Thyroid gland (tissue), 4 donors: ENCODE measurements at regions not wholly inside any gene's neighbourhood (a gene's known extent, or its start where the extent isn't known, plus 50 kb on each side); places are given as distances from the start of the nearest gene placed in this dataset.

ENCODE experiments used
- DNase-seq, 2 donors: peaks; one replicate each; pipeline ENCODE4 v3.0.0-alpha.2; 2019
- H3K27ac ChIP-seq, 3 donors: fragments of 200-600 bp; sonication (generic); 1 replicate in 2 of 3; 2 replicates in 1 of 3; pipeline ENCODE4 v1.5.1; 2016 to 2019; ENCODE audit warnings: mild to moderate bottlenecking in 1 of 3, moderate library complexity in 1 of 3
- H3K27me3 ChIP-seq: fragments of 200-600 bp; sonication (generic); one replicate; pipeline ENCODE4 v1.5.1; 2019
- H3K36me3 ChIP-seq, 2 donors: fragments of 200-600 bp; sonication (generic); one replicate each; pipeline ENCODE4 v1.5.1; 2016 to 2019
- H3K4me1 ChIP-seq, 2 donors: fragments of 200-600 bp; sonication (generic); one replicate each; pipeline ENCODE4 v1.5.1; 2017 to 2019
- H3K4me3 ChIP-seq, 3 donors: fragments of 200-600 bp; sonication (generic); replicated peaks in 1 of 3; 1 replicate in 2 of 3; 2 replicates in 1 of 3; pipeline ENCODE4 v1.5.1; 2016; ENCODE audit warnings: mild to moderate bottlenecking in 1 of 3
- H3K9me3 ChIP-seq: fragments of 200-600 bp; sonication (generic); one replicate; pipeline ENCODE4 v1.5.1; 2017
- CTCF ChIP-seq, 6 experiments: fragments of 200-600 bp in 3 of 6; fragments of 450-650 bp in 3 of 6; sonication (generic) in 3 of 6; IDR thresholded peaks; one replicate each; pipeline ENCODE4 v1.5.1; 2016 to 2019; ENCODE audit warnings: antibody characterized with exemption in 6 of 6, mild to moderate bottlenecking in 2 of 6, inconsistent platforms in 1 of 6, moderate library complexity in 1 of 6
- POLR2A ChIP-seq, 2 donors: fragments of 450-650 bp; IDR thresholded peaks; one replicate each; pipeline ENCODE4 v1.6.1; 2017; ENCODE audit warnings: antibody characterized with exemption in 2 of 2, mild to moderate bottlenecking in 2 of 2, moderate library complexity in 1 of 2
- WGBS, 2 donors: methylation state at CpG; one replicate each; pipeline ENCODE4 v1.1.5; 2017; 5-methylcytosine and 5-hydroxymethylcytosine counted together
- intact Hi-C: fragments of 100-400 bp; cut with DNase I; formaldehyde crosslinking; loops from one replicate; pipeline ENCODE4 v1.15.1; 2023

- no peak overlapping the region for H3K4me3 ChIP-seq
- 83 to 90% methylated on average over 3 of the region's 3 CpGs for WGBS, 2 donors
- intact Hi-C loops = no loop called here
- H3K27me3 ChIP-seq = no peaks in the 10 kb centered on the region
- no peaks in the 10 kb centered on the region for H3K36me3 ChIP-seq
- H3K27ac ChIP-seq = no peak overlapping the region
- DNase-seq = no peak
- H3K9me3 ChIP-seq = no peaks in the 10 kb centered on the region
- H3K4me1 ChIP-seq = peaks cover 0 to 9% of the 10 kb centered on the region in 2 donors
- TF ChIP-seq CTCF (IDR thresholded peaks at IDR 0.05) (no peak), POLR2A (IDR thresholded peaks at IDR 0.05) (no peak)
These were observed 187.2 kb downstream of the TOMM20 start for GRCh38 chr1:234941321-234942011.

- no peak overlapping the region for H3K27ac ChIP-seq
- no peaks in the 10 kb centered on the region for H3K36me3 ChIP-seq
- intact Hi-C loops = no loop called here
- H3K4me3 ChIP-seq = no peak overlapping the region
- H3K4me1 ChIP-seq = peaks cover 0 to 9% of the 10 kb centered on the region in 2 donors
- no peaks in the 10 kb centered on the region for H3K27me3 ChIP-seq
- TF ChIP-seq POLR2A (IDR thresholded peaks at IDR 0.05) = no peak
- TF ChIP-seq CTCF (IDR thresholded peaks at IDR 0.05) = no peak
- no peak for DNase-seq
- no peaks in the 10 kb centered on the region for H3K9me3 ChIP-seq
- 93 to 96% methylated on average over 7 of the region's 7 CpGs for WGBS, 2 donors
These were observed 187.8 kb downstream of the TOMM20 start for GRCh38 chr1:234940841-234941240.

DNA sequence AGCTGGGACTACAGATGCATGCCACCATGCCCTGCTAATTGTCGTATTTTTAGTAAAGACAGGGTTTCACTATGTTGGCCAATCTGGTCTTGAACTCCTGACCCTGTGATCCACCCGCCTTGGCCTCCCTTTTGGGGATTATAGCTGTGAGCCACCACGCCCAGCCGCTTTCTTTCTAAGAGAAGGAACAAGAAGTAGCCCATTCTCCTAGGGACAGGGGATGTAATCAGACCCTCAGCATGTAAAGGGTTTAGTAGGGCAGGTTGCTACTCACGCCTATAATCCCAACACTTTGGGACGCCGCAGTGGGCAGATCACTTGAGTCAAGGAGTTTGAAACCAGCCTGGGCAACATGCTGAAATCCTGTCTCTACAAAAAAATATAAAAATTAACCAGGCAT is 189.7 kb downstream of the TOMM20 start:
- 64 to 75% methylated on average over 6 of the region's 7 CpGs for WGBS, 2 donors
- intact Hi-C loops = no loop called here

GRCh38 chr1:234938135-234938534 is 190.5 kb downstream of the TOMM20 start:
- TF ChIP-seq POLR2A (IDR thresholded peaks at IDR 0.05) = no peak
- no peak for TF ChIP-seq CTCF (IDR thresholded peaks at IDR 0.05)
- WGBS, 2 donors = 85 to 94% methylated on average over 1 of the region's 1 CpG
- H3K27ac ChIP-seq = no peak overlapping the region
- no peaks in the 10 kb centered on the region for H3K27me3 ChIP-seq
- no peaks in the 10 kb centered on the region for H3K9me3 ChIP-seq
- no peaks in the 10 kb centered on the region for H3K36me3 ChIP-seq
- H3K4me3 ChIP-seq = no peak overlapping the region
- no peak for DNase-seq
- H3K4me1 ChIP-seq = peaks cover 4 to 12% of the 10 kb centered on the region in 2 donors
- intact Hi-C loops = no loop called here

More for the DNA sequence above, 189.7 kb downstream of the TOMM20 start:
- H3K4me3 ChIP-seq = no peak overlapping the region
- H3K27me3 ChIP-seq = no peaks in the 10 kb centered on the region
- no peak overlapping the region for H3K27ac ChIP-seq
- no peak for TF ChIP-seq POLR2A (IDR thresholded peaks at IDR 0.05)
- TF ChIP-seq CTCF (IDR thresholded peaks at IDR 0.05) = no peak
- peaks cover 0 to 10% of the 10 kb centered on the region in 2 donors for H3K4me1 ChIP-seq
- H3K36me3 ChIP-seq = no peaks in the 10 kb centered on the region
- DNase-seq = no peak
- H3K9me3 ChIP-seq = no peaks in the 10 kb centered on the region

GRCh38 chr1:234936612-234937389 is 191.8 kb downstream of the TOMM20 start:
- H3K4me3 ChIP-seq = no peak overlapping the region
- no peaks in the 10 kb centered on the region for H3K27me3 ChIP-seq
- no peak overlapping the region for H3K27ac ChIP-seq
- 95 to 97% methylated on average over 7 of the region's 7 CpGs for WGBS, 2 donors
- no peak for DNase-seq
- no peaks in the 10 kb centered on the region for H3K36me3 ChIP-seq
- H3K4me1 ChIP-seq = peaks cover 7 to 19% of the 10 kb centered on the region in 2 donors
- no peaks in the 10 kb centered on the region for H3K9me3 ChIP-seq
- TF ChIP-seq CTCF (IDR thresholded peaks at IDR 0.05) (no peak), POLR2A (IDR thresholded peaks at IDR 0.05) (no peak)
- intact Hi-C loops = no loop called here
